Chondrocyte (in vitro differentiated cells): ENCODE measurements at regions not wholly inside any gene's neighbourhood (a gene's known extent, or its start where the extent isn't known, plus 50 kb on each side); places are given as distances from the start of the nearest gene placed in this dataset.

Experiments
- DNase-seq: peaks from one replicate; pipeline ENCODE4 v3.0.0; 2021; ENCODE audit warnings: mixed read lengths, low spot score
- H3K27ac Mint-ChIP-seq: one replicate; pipeline ENCODE4 v1.8.0; 2021; ENCODE audit warnings: mild to moderate bottlenecking, moderate library complexity, mixed read lengths; ENCODE audit not compliant: unreplicated experiment
- H3K27me3 Mint-ChIP-seq: 2 replicates; pipeline ENCODE4 v1.8.0; 2021; ENCODE audit warnings: low read depth, mixed read lengths
- H3K36me3 Mint-ChIP-seq: 2 replicates; pipeline ENCODE4 v1.8.0; 2021; ENCODE audit warnings: low read depth, mixed read lengths
- H3K4me1 Mint-ChIP-seq: 2 replicates; pipeline ENCODE4 v1.8.0; 2021; ENCODE audit warnings: low read depth, mild to moderate bottlenecking, mixed read lengths
- H3K4me3 Mint-ChIP-seq: one replicate; pipeline ENCODE4 v1.8.0; 2021; ENCODE audit warnings: mild to moderate bottlenecking, moderate library complexity, mixed read lengths; ENCODE audit not compliant: unreplicated experiment
- H3K9me3 Mint-ChIP-seq: 2 replicates; pipeline ENCODE4 v1.8.0; 2021; ENCODE audit warnings: low read depth, mixed read lengths
- TF ChIP-seq, protein P1 (sequence below): fragments of 200-600 bp; sonication (generic); IDR thresholded peaks from 2 replicates; pipeline ENCODE4 v1.5.0; 2021; ENCODE audit warnings: antibody characterized with exemption, mild to moderate bottlenecking, moderate library complexity

DNA sequence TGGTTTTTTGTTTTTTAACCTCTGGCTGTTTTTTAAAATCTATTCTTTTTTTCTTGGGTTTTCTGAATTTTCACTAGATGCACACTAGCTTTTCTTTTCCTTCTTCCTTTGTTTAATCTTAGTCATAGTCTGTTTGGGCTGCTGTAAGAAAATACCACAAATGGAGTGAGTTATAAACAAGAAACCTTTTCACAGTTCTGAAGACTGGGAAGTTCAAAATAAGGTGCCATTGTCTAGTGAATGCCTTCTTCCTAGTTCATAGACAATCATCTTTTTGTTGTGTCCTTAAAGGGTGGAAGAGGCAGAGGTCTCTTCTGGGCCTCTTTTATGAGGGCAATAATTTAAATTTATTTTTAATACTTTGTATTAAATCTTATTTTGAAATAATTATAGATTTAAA, 532.9 kb upstream of the ANO5 start:
- Mint-ChIP-seq H3K9me3 (no peaks in the 10 kb centered on the region), H3K4me1 (no peaks in the 10 kb centered on the region), H3K36me3 (no peaks in the 10 kb centered on the region), H3K4me3 (no peak overlapping the region), H3K27me3 (no peaks in the 10 kb centered on the region), H3K27ac (no peak overlapping the region)
- TF ChIP-seq, protein P1, sequence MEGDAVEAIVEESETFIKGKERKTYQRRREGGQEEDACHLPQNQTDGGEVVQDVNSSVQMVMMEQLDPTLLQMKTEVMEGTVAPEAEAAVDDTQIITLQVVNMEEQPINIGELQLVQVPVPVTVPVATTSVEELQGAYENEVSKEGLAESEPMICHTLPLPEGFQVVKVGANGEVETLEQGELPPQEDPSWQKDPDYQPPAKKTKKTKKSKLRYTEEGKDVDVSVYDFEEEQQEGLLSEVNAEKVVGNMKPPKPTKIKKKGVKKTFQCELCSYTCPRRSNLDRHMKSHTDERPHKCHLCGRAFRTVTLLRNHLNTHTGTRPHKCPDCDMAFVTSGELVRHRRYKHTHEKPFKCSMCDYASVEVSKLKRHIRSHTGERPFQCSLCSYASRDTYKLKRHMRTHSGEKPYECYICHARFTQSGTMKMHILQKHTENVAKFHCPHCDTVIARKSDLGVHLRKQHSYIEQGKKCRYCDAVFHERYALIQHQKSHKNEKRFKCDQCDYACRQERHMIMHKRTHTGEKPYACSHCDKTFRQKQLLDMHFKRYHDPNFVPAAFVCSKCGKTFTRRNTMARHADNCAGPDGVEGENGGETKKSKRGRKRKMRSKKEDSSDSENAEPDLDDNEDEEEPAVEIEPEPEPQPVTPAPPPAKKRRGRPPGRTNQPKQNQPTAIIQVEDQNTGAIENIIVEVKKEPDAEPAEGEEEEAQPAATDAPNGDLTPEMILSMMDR = no peak
- DNase-seq = no peak

GRCh38 chr11:21675049-21675616, 517.8 kb upstream of the ANO5 start:
- H3K27me3 Mint-ChIP-seq = no peaks in the 10 kb centered on the region
- no peaks in the 10 kb centered on the region for H3K36me3 Mint-ChIP-seq
- TF ChIP-seq, protein P1 = no peak
- peaks cover 15% of the 10 kb centered on the region for H3K9me3 Mint-ChIP-seq
- H3K27ac Mint-ChIP-seq = no peak overlapping the region
- H3K4me1 Mint-ChIP-seq = no peaks in the 10 kb centered on the region
- DNase-seq = no peak
- H3K4me3 Mint-ChIP-seq = no peak overlapping the region

DNA sequence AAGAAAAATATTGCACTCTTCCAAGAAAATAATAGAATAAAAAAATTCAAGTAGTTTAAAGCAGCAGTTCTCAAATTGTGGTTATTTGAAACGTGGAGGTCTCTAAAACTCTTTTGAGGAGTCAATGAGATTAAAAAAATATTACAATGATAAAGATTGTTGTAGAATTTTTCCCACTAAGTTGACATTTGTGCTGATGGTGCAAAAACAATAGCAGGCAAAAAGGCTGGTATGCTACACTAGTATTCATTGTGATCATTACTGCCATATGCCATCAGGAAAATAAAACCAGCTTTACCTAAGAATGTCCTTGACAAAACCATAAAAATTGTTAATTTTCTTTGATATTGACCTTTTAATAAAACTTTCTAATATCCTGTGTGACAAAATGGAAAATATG, 505.2 kb upstream of the ANO5 start:
- TF ChIP-seq, protein P1 = no peak
- H3K27ac Mint-ChIP-seq = no peak overlapping the region
- H3K4me3 Mint-ChIP-seq = no peak overlapping the region
- no peaks in the 10 kb centered on the region for H3K4me1 Mint-ChIP-seq
- H3K36me3 Mint-ChIP-seq = no peaks in the 10 kb centered on the region
- no peak for DNase-seq
- peaks cover 25% of the 10 kb centered on the region for H3K9me3 Mint-ChIP-seq
- no peaks in the 10 kb centered on the region for H3K27me3 Mint-ChIP-seq

GRCh38 chr11:21704539-21704938, 488.3 kb upstream of the ANO5 start:
- TF ChIP-seq, protein P1 = no peak
- Mint-ChIP-seq H3K27ac (no peak overlapping the region), H3K4me1 (no peaks in the 10 kb centered on the region), H3K4me3 (no peak overlapping the region), H3K27me3 (peaks cover 2% of the 10 kb centered on the region), H3K36me3 (no peaks in the 10 kb centered on the region), H3K9me3 (no peaks in the 10 kb centered on the region)
- no peak for DNase-seq

GRCh38 chr11:21707116-21707739, 485.7 kb upstream of the ANO5 start:
- Mint-ChIP-seq H3K27ac (no peak overlapping the region), H3K9me3 (no peaks in the 10 kb centered on the region), H3K4me1 (no peaks in the 10 kb centered on the region), H3K4me3 (no peak overlapping the region), H3K36me3 (no peaks in the 10 kb centered on the region), H3K27me3 (peaks cover 2% of the 10 kb centered on the region)
- TF ChIP-seq, protein P1 = no peak
- DNase-seq = no peak
